ENCODE measurements at regions not wholly inside any gene's neighbourhood (a gene's known extent, or its start where the extent isn't known, plus 50 kb on each side); places are given as distances from the start of the nearest gene placed in this dataset.

- no peak for TF ChIP-seq CTCF (IDR thresholded peaks at IDR 0.05)
- TF ChIP-seq POLR2A (IDR thresholded peaks at IDR 0.05) = no peak
- TF ChIP-seq POLR2AphosphoS5 (IDR thresholded peaks at IDR 0.05) = no peak
- no peak for TF ChIP-seq EP300 (IDR thresholded peaks at IDR 0.05)
These were observed 433.1 kb downstream of the NPHP4 start for GRCh38 chr1:5559078-5559477.
